Astrocyte of the spinal cord (primary cell): ENCODE measurements at regions not wholly inside any gene's neighbourhood (a gene's known extent, or its start where the extent isn't known, plus 50 kb on each side); places are given as distances from the start of the nearest gene placed in this dataset.

Source experiments
- DNase-seq: peaks from one replicate; pipeline ENCODE4 v3.0.0; 2011; ENCODE audit warnings: low read depth, low spot score
- H3K4me3 ChIP-seq: 2 replicates; pipeline ENCODE4 v1.5.1; 2011; ENCODE audit warnings: low read depth, mild to moderate bottlenecking, low read length, moderate library complexity
- CTCF ChIP-seq: IDR thresholded peaks from 2 replicates; pipeline ENCODE4 v1.5.1; 2012; ENCODE audit warnings: low read depth, mild to moderate bottlenecking, low read length, inconsistent platforms
- in situ Hi-C: cut with HindIII; loops from 2 replicates; pipeline ENCODE4 v1.10.0; 2017; ENCODE audit warnings: low sequenced_read_pairs

GRCh38 chr5:68918306-68918705 is 175.5 kb upstream of the SLC30A5 start:
- no peak for TF ChIP-seq CTCF
- H3K4me3 ChIP-seq: no peak overlapping the region
- in situ Hi-C loops: no loop called here
- no peak for DNase-seq

- no peak for DNase-seq
- in situ Hi-C loops: no loop called here
- no peak overlapping the region for H3K4me3 ChIP-seq
- TF ChIP-seq CTCF: no peak
Measured at GRCh38 chr5:68919988-68920490, 173.8 kb upstream of the SLC30A5 start.

- DNase-seq: no peak
- H3K4me3 ChIP-seq: no peak overlapping the region
- in situ Hi-C loops: no loop called here
- TF ChIP-seq CTCF: no peak
Measured at GRCh38 chr5:68920888-68921287, 172.9 kb upstream of the SLC30A5 start.

- no peak overlapping the region for H3K4me3 ChIP-seq
- TF ChIP-seq CTCF: no peak
- in situ Hi-C loops: no loop called here
Measured at GRCh38 chr5:68922172-68922987, 171.4 kb upstream of the SLC30A5 start.

GRCh38 chr5:68924481-68925145 is 169.2 kb upstream of the SLC30A5 start:
- TF ChIP-seq CTCF: no peak
- DNase-seq: peak; percentile 46

More at GRCh38 chr5:68922172-68922987, 171.4 kb upstream of the SLC30A5 start:
- DNase-seq: no peak

GRCh38 chr5:68928617-68929302 is 165.1 kb upstream of the SLC30A5 start:
- no peak for DNase-seq
- no peak for TF ChIP-seq CTCF
- H3K4me3 ChIP-seq: no peak overlapping the region
- in situ Hi-C loops: no loop called here

More at GRCh38 chr5:68924481-68925145, 169.2 kb upstream of the SLC30A5 start:
- in situ Hi-C loops: no loop called here
- no peak overlapping the region for H3K4me3 ChIP-seq
